Cardiac fibroblast (primary cell): ENCODE measurements at regions not wholly inside any gene's neighbourhood (a gene's known extent, or its start where the extent isn't known, plus 50 kb on each side); places are given as distances from the start of the nearest gene placed in this dataset.

Experiments used
- DNase-seq, 2 donors: peaks; one replicate each; pipeline versions ENCODE4 v3.0.0 to v3.0.0-alpha.2; 2010; ENCODE audit warnings: low read depth in 2 of 2
- H3K4me3 ChIP-seq, 2 donors: replicated peaks in 1 of 2; 1 replicate in 1 of 2; 2 replicates in 1 of 2; pipeline ENCODE4 v1.5.1; 2011; ENCODE audit warnings: low read depth in 2 of 2, low read length in 2 of 2, mild to moderate bottlenecking in 2 of 2, moderate library complexity in 1 of 2
- CTCF ChIP-seq: IDR thresholded peaks from one replicate; pipeline ENCODE4 v1.5.1; 2011; ENCODE audit warnings: low read depth, mild to moderate bottlenecking, low read length, inconsistent platforms

- DNase-seq, result no peak
- no peak for TF ChIP-seq CTCF
- no peak overlapping the region for H3K4me3 ChIP-seq
Observed at GRCh38 chr6:40325041-40325440, 262.1 kb downstream of the LRFN2 start.

GRCh38 chr6:40323881-40324634, 263.1 kb downstream of the LRFN2 start:
- DNase-seq, result no peak
- TF ChIP-seq CTCF, result no peak
- H3K4me3 ChIP-seq, result no peak overlapping the region

- TF ChIP-seq CTCF, result no peak
- no peak overlapping the region for H3K4me3 ChIP-seq
- DNase-seq, result no peak
Observed at GRCh38 chr6:40322336-40322735, 264.8 kb downstream of the LRFN2 start.

GRCh38 chr6:40321616-40322015, 265.5 kb downstream of the LRFN2 start:
- DNase-seq, result no peak
- no peak overlapping the region for H3K4me3 ChIP-seq
- TF ChIP-seq CTCF, result no peak

- DNase-seq, result no peak
- no peak for TF ChIP-seq CTCF
Observed at GRCh38 chr6:40320947-40321346, 266.2 kb downstream of the LRFN2 start.

GRCh38 chr6:40320441-40320840, 266.7 kb downstream of the LRFN2 start:
- no peak for TF ChIP-seq CTCF
- DNase-seq, result no peak

More at GRCh38 chr6:40320947-40321346, 266.2 kb downstream of the LRFN2 start:
- H3K4me3 ChIP-seq, result no peak overlapping the region

GRCh38 chr6:40319124-40319523, 268.0 kb downstream of the LRFN2 start:
- no peak overlapping the region for H3K4me3 ChIP-seq
- DNase-seq, result no peak
- TF ChIP-seq CTCF, result no peak

More at GRCh38 chr6:40320441-40320840, 266.7 kb downstream of the LRFN2 start:
- H3K4me3 ChIP-seq, result no peak overlapping the region
